Osteocyte (in vitro differentiated cells): ENCODE measurements at regions not wholly inside any gene's neighbourhood (a gene's known extent, or its start where the extent isn't known, plus 50 kb on each side); places are given as distances from the start of the nearest gene placed in this dataset.

Experiments used
- DNase-seq: peaks from one replicate; pipeline ENCODE4 v3.0.0; 2021; ENCODE audit warnings: mixed read lengths; ENCODE audit not compliant: unreplicated experiment; ENCODE audit errors: extremely low spot score
- H3K27ac Mint-ChIP-seq: one replicate; pipeline ENCODE4 v1.8.0; 2021; ENCODE audit warnings: mild to moderate bottlenecking, mixed read lengths; ENCODE audit not compliant: unreplicated experiment
- H3K27me3 Mint-ChIP-seq: one replicate; pipeline ENCODE4 v1.8.0; 2021; ENCODE audit warnings: mixed read lengths; ENCODE audit not compliant: unreplicated experiment
- H3K36me3 Mint-ChIP-seq: one replicate; pipeline ENCODE4 v1.8.0; 2021; ENCODE audit warnings: mixed read lengths; ENCODE audit not compliant: unreplicated experiment
- H3K4me1 Mint-ChIP-seq: one replicate; pipeline ENCODE4 v1.8.0; 2021; ENCODE audit warnings: mixed read lengths; ENCODE audit not compliant: unreplicated experiment
- H3K4me3 Mint-ChIP-seq: one replicate; pipeline ENCODE4 v1.8.0; 2021; ENCODE audit warnings: mild to moderate bottlenecking, moderate library complexity, mixed read lengths; ENCODE audit not compliant: unreplicated experiment
- H3K9me3 Mint-ChIP-seq: one replicate; pipeline ENCODE4 v1.8.0; 2021; ENCODE audit warnings: mixed read lengths; ENCODE audit not compliant: unreplicated experiment
- CTCF ChIP-seq: fragments of 200-600 bp; sonication (generic); IDR thresholded peaks from 2 replicates; pipeline ENCODE4 v1.5.0; 2021; ENCODE audit warnings: antibody characterized with exemption, mild to moderate bottlenecking, moderate library complexity

DNA sequence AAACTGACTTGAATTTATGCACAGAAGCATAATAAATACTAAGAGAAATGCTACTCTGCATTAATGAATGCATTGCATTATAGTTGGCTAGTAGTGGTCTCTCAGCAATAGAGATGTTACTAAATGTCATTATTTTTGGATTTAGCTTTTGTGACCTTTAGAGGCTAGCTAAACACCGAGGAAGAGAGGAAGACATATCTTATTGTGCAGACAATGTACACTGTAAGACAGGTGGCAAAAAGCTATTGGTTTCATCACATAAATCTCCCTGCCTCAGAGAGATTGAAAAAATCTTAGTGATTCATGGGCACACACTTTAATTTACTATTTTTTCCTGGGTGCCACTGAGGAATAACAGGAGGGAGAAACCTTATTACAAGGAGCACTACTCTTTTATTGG lies 435.9 kb downstream of the TMEM232 start:
- no peaks in the 10 kb centered on the region for H3K27me3 Mint-ChIP-seq
- no peaks in the 10 kb centered on the region for H3K36me3 Mint-ChIP-seq
- peaks cover 18% of the 10 kb centered on the region for H3K4me1 Mint-ChIP-seq
- no peak for DNase-seq
- H3K9me3 Mint-ChIP-seq = no peaks in the 10 kb centered on the region
- no peak for TF ChIP-seq CTCF
- no peak overlapping the region for H3K4me3 Mint-ChIP-seq
- no peak overlapping the region for H3K27ac Mint-ChIP-seq

GRCh38 chr5:110294281-110294680 lies 432.2 kb downstream of the TMEM232 start:
- H3K27me3 Mint-ChIP-seq = no peaks in the 10 kb centered on the region
- no peak for TF ChIP-seq CTCF
- no peaks in the 10 kb centered on the region for H3K36me3 Mint-ChIP-seq
- no peak overlapping the region for H3K27ac Mint-ChIP-seq
- H3K9me3 Mint-ChIP-seq = no peaks in the 10 kb centered on the region
- DNase-seq = no peak
- peaks cover 6% of the 10 kb centered on the region for H3K4me1 Mint-ChIP-seq
- H3K4me3 Mint-ChIP-seq = no peak overlapping the region

DNA sequence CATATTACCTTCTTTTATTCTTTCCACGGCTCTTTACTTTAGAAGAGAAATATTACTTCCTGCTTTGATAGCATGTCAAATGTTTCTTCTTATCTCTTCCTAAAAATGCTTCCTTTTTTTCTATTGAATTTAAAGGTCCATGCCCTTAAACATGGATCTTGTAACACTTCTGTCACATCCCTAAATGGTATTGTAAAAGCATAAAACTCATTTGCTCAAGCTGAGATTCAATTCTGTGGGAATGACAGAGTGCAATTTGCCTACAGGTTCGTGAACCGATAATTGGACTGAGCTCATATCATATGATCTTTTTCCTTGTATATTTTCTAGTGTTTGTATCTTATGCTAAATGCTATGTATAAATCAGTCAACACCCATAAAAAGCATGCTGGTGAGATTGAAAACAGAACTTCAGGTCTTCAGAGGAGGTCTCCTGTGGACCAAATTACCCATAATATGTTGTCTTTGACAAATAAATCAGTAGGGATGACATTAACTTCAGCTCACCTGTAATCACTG lies 429.3 kb downstream of the TMEM232 start:
- Mint-ChIP-seq H3K36me3 (peaks cover 7% of the 10 kb centered on the region), H3K9me3 (peaks cover 19% of the 10 kb centered on the region), H3K27me3 (no peaks in the 10 kb centered on the region), H3K4me1 (no peaks in the 10 kb centered on the region), H3K4me3 (no peak overlapping the region), H3K27ac (no peak overlapping the region)
- no peak for TF ChIP-seq CTCF
- no peak for DNase-seq

DNA sequence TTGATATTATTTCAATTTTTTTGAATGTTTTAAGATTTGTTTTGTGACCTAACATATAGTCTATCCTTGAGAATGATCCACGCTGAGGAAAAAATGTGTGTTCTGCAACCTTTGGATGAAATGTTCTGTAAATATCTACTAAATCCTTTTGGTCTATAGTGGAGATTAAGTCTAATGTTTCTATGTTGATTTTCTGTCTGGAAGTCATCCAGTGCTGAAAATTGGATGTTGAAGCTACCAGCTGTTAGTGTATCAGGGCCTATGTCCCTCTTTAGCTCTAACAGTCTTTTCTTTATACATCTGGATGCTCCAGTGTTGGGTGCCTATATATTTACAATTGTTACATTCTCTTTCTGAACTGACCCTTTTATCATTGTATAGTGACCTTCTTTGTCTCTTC lies 422.3 kb downstream of the TMEM232 start:
- no peak for TF ChIP-seq CTCF
- Mint-ChIP-seq H3K27ac (no peak overlapping the region), H3K9me3 (peaks cover 48% of the 10 kb centered on the region), H3K4me3 (no peak overlapping the region), H3K36me3 (peaks cover 12% of the 10 kb centered on the region), H3K27me3 (no peaks in the 10 kb centered on the region), H3K4me1 (no peaks in the 10 kb centered on the region)
- DNase-seq = no peak

- H3K4me3 Mint-ChIP-seq = no peak overlapping the region
- peaks cover 10% of the 10 kb centered on the region for H3K36me3 Mint-ChIP-seq
- H3K27ac Mint-ChIP-seq = no peak overlapping the region
- H3K27me3 Mint-ChIP-seq = no peaks in the 10 kb centered on the region
- H3K9me3 Mint-ChIP-seq = peaks cover 38% of the 10 kb centered on the region
- no peaks in the 10 kb centered on the region for H3K4me1 Mint-ChIP-seq
- no peak for TF ChIP-seq CTCF
- DNase-seq = no peak
Observed at GRCh38 chr5:110306650-110307049, 419.8 kb downstream of the TMEM232 start.
